GF-D8 (cell line): ENCODE measurements at regions not wholly inside any gene's neighbourhood (a gene's known extent, or its start where the extent isn't known, plus 50 kb on each side); places are given as distances from the start of the nearest gene placed in this dataset.
"Not testable (repeated sequence)": the region's sequence is repeated elsewhere in the genome, so short reads cannot be mapped to it uniquely, and the experiment has no call there.

ENCODE experiments used
- DNase-seq: peaks from one replicate; lab custom pipeline; 2025; lab: John Stamatoyannopoulos, UW

- no peak for DNase-seq
These were observed 82.4 kb upstream of the SELENOP start for GRCh38 chr5:42894057-42894456.

DNA sequence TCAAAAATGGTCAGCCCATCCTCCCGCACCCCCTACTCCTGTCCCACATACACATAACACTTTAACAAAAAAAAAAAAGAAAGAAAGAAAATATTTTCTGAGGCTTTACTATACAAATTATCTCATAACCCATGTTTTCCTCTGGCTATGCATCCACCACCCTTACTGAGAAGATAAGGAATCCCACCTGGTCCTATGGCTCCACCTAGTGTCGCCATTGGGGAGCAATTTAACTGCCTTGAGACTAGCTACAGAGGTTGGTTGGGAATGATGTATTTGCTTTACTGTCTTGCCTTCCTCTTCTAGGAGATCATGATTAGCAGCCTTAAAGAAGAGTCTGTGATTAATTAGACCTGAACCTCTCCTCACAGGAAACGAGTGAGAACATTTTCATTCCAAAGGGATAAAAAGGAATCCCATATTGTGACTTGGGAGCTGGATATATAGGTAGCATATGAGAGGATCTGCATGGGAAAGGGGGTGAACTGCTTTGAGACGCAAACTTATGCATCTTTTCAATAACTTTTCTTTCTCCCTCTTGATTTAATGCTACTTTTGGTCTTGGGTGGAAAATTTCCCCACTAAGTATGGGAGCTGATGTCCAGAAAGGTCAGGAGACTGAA is 77.7 kb upstream of the SELENOP start:
- DNase-seq: peak; percentile 2

DNA sequence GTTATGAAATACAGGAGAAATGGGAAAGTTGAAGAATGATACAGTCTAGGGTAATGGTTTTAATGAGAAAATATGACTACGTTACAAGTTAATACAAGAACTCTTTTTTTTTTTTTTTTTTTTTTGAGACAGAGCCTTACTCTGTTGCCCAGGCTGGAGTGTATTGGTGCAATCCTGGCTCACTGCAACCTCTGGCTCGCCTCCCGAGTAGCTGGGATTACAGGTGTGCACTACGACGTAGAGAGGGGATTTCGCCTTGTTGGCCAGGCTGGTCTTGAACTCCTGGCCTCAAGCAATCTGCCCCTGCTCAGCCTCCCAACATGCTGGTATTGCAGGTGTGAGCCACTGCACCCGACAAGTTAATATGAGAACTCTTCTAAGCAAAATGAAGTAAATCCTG is 77.1 kb upstream of the SELENOP start:
- no peak for DNase-seq

DNA sequence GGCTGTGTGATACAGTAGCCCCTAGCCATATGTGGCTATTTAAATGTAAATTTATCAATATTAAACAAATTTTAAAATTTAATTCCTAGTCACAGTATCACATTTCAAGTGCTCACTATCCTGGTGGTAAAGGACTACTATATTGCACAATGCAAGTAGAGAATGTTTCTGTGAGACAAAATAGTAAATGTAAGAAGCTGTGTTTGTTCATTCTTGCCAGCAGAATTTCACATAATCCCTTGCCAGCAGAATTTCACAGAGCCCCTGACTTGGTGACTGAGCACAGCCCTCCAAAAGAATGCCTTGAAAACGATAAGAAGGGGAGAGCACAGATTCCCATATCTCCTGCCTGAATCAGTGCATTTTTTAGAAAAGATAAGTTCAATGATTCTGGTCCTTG is 75.9 kb upstream of the SELENOP start:
- no peak for DNase-seq

- no peak for DNase-seq
These were observed 75.4 kb upstream of the SELENOP start for GRCh38 chr5:42887097-42887496.

GRCh38 chr5:42886635-42887034 is 74.9 kb upstream of the SELENOP start:
- no peak for DNase-seq

GRCh38 chr5:42884326-42884725 is 72.6 kb upstream of the SELENOP start:
- DNase-seq: no peak

DNA sequence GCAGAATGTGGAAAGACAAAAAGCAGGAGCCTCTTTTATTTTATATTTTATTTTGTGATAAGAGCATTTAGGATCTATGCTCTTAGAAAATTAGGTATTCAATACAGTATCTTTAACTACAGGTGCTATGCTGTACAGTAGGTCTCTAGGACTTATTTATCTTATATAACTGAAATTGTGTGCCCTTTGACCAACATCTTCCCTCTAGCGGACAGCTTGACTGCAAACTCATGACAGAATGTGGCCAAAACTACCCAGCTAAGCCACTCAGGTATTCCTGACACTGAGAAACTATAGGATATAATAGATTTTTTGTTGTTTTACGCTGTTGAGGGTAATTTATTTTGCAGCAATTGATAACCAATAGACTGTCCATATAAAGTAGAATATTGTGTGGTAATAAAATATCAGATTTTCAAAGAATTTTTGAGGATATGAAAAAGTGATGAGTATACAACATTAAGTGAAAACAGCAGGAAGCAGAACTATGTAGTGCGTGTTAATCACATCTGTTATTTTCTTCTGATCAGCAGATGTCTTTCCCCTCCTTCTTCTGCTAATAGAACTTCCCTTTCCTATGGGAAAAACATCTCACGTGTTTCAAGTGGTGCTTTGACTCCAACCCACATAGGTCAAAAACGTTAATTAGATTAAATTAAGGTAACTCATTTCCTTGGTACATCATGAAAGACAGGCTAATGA is 69.9 kb upstream of the SELENOP start:
- no peak for DNase-seq

GRCh38 chr5:42880496-42881150 is 68.9 kb upstream of the SELENOP start:
- DNase-seq: no peak

GRCh38 chr5:42879291-42879690 is 67.6 kb upstream of the SELENOP start:
- DNase-seq: no peak

DNA sequence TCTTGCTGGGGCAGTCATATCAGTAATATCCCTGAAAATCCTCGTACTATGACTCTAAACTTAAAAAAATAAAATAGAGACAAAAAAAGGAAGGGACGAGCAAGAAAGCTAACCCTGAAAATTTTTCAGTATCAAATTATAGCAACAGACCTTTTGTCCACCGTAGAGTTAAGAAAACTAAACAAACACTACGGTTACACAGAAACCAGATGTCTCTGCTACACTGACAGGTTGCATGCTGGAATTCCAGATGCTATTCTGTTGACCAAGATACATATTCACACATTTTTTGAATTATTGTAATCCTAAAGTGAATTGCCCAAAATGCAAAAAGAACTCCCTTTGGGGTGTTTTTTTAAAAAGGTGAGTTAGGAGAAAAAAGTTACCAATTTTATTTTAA is 66.9 kb upstream of the SELENOP start:
- no peak for DNase-seq

- no peak for DNase-seq
These were observed 66.3 kb upstream of the SELENOP start for GRCh38 chr5:42878041-42878440.

DNA sequence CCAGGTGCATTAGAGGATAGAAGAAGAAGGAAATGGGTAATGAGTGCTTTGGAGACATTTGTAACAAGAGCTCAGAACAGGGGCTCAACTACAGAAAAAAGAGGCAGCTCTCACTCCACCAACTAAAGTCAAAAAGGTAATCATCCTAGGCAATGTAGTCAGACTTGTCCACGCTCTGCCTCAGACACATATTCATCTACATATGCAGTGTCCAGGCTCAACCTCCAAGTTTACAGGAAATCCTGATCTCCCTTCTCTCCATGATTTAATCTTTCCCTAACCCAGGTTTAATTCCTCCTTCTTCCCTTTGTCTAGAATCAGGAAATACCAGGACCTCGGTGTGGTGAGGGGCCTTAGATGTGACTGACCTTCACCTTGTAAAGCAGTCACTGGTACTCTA is 65.7 kb upstream of the SELENOP start:
- no peak for DNase-seq

DNA sequence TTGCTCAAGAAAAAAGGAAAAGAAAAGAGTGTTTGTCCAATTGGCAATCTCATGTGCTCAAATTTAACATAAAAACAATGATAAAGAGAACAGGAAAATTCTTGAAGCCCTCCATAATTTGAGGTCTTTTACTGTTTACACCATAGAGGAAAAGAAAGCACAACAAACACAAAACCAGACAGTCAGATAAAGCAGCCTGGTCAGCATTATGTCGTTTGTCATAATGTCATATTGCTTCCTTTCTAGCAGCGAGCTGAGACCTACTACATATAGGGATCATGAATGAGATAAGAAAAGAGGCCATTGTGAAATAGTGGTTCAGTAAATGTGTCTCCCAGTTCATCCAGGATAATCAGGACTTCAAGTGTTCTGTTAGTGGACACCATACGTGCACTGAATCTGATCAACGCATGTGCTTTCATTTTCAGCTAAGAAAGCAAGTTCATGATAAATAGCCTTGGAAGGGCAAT is 64.7 kb upstream of the SELENOP start:
- DNase-seq: no peak

GRCh38 chr5:42875785-42876374 is 64.2 kb upstream of the SELENOP start:
- no peak for DNase-seq

DNA sequence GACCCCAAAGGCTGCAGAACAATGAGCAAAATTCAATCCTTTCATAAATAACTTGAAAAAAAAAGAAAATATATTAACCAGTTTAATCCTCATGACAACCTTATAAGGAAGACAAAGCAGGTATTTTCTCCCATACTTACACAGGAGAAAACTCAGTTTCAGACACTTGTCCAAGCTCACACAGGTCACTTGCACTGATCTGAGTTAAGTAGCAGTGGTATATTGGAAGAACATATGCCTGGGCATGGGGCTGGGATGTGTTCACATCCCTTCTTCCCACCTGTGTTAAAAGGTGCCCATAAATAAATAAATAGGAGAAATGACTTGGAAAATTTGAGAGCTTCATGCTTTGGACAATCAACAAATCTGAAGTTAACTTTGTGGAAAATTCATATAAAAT is 63.5 kb upstream of the SELENOP start:
- DNase-seq: no peak

GRCh38 chr5:42874621-42875198 is 63.0 kb upstream of the SELENOP start:
- no peak for DNase-seq

GRCh38 chr5:42872865-42873264 is 61.2 kb upstream of the SELENOP start:
- DNase-seq: no peak

DNA sequence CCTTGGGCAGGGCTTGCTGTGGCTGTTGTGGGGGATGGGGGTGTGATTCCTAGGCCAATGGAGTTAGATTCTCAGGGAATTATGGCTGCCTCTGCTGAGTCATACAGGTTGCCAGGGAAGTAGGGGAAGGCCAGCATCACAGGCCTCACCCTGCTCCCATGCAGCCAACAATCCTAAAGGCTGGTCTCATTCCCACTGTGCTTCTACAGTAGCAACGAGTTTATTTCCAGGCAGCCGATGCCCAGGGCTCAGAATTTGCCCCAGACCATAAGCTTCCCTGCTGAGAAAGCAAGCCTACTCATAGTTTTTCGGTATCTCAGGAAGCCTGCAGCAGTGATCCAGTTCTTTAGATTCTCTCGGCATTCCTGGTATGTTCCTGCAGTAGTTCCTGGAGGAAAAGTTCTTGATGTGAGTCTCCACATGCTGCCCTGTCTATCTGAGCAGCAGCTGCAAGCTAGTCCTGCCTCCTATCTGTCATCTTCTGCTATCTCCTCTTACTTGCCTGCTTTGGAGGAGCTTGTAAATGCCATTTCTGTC is 59.3 kb upstream of the SELENOP start:
- no peak for DNase-seq

GRCh38 chr5:42868417-42868816 is 56.7 kb upstream of the SELENOP start:
- not testable (repeated sequence) for DNase-seq

- not testable (repeated sequence) for DNase-seq
These were observed 53.1 kb upstream of the SELENOP start for GRCh38 chr5:42864749-42865148.
